SK-N-SH treated with all-trans-retinoic acid at 6 μM for 48 hours (cell line): ENCODE measurements at regions not wholly inside any gene's neighbourhood (a gene's known extent, or its start where the extent isn't known, plus 50 kb on each side); places are given as distances from the start of the nearest gene placed in this dataset.

Experiments used
- ATAC-seq: fragments of 200-7000 bp; cut with Tn5 transposase; 3 replicates; pipeline ENCODE4 v1.9.1; 2020; ENCODE audit warnings: mild to moderate bottlenecking, moderate library complexity
- ARNTL ChIP-seq: fragments of 450-650 bp; formaldehyde crosslinking; IDR thresholded peaks from 2 replicates; pipeline ENCODE4 v1.5.0; 2020; ENCODE audit warnings: low read depth, mild to moderate bottlenecking, moderate library complexity, borderline replicate concordance
- BACH2 ChIP-seq: fragments of 250-450 bp; sonication (Bioruptor Pico); IDR thresholded peaks from 2 replicates; pipeline ENCODE4 v1.9.0; 2021; ENCODE audit warnings: mild to moderate bottlenecking, borderline replicate concordance
- CSDC2 ChIP-seq: fragments of 250-450 bp; sonication (Bioruptor Pico); IDR thresholded peaks from 2 replicates; pipeline ENCODE4 v1.5.0; 2020; ENCODE audit warnings: mild to moderate bottlenecking, moderate library complexity
- ESRRG ChIP-seq: fragments of 250-450 bp; sonication (Bioruptor Pico); IDR thresholded peaks from 2 replicates; pipeline ENCODE4 v1.6.1; 2021; ENCODE audit warnings: mild to moderate bottlenecking
- GLIS3 ChIP-seq: fragments of 250-450 bp; sonication (Bioruptor Pico); IDR thresholded peaks from 2 replicates; pipeline ENCODE4 v1.5.0; 2020; ENCODE audit warnings: mild to moderate bottlenecking, moderate library complexity
- ISL1 ChIP-seq: fragments of 250-450 bp; sonication (Bioruptor Pico); IDR thresholded peaks from 2 replicates; pipeline ENCODE4 v2.1.2; 2022; ENCODE audit warnings: mild to moderate bottlenecking, moderate library complexity
- OSR1 ChIP-seq: fragments of 250-450 bp; sonication (Bioruptor Pico); IDR thresholded peaks from 2 replicates; pipeline ENCODE4 v1.8.0; 2022; ENCODE audit warnings: moderate library complexity, mild to moderate bottlenecking, inconsistent platforms
- PPARA ChIP-seq: fragments of 250-450 bp; sonication (Bioruptor Pico); IDR thresholded peaks from 2 replicates; pipeline ENCODE4 v1.5.0; 2020; ENCODE audit warnings: mild to moderate bottlenecking, borderline replicate concordance
- RARB ChIP-seq: fragments of 250-450 bp; sonication (Bioruptor Pico); IDR thresholded peaks from 2 replicates; pipeline ENCODE4 v1.8.0; 2021; ENCODE audit warnings: mild to moderate bottlenecking, moderate library complexity
- SNAI2 ChIP-seq: fragments of 250-450 bp; sonication (Bioruptor Pico); IDR thresholded peaks from 2 replicates; pipeline ENCODE4 v1.5.0; 2020; ENCODE audit warnings: mild to moderate bottlenecking, moderate library complexity
- TCF4 ChIP-seq: fragments of 250-450 bp; sonication (Bioruptor Pico); IDR thresholded peaks from 2 replicates; pipeline ENCODE4 v1.8.0; 2021; ENCODE audit warnings: mild to moderate bottlenecking, moderate library complexity, borderline replicate concordance
- TOX ChIP-seq: fragments of 250-450 bp; sonication (Bioruptor Pico); IDR thresholded peaks from 2 replicates; pipeline ENCODE4 v1.8.0; 2021; ENCODE audit warnings: mild to moderate bottlenecking, moderate library complexity, borderline replicate concordance
- ZC3H10 ChIP-seq: fragments of 250-450 bp; sonication (Bioruptor Pico); IDR thresholded peaks from 2 replicates; pipeline ENCODE4 v1.5.1; 2021; ENCODE audit warnings: mild to moderate bottlenecking, moderate library complexity
- ZFP3 ChIP-seq: fragments of 250-450 bp; sonication (Bioruptor Pico); IDR thresholded peaks from 2 replicates; pipeline ENCODE4 v1.5.0; 2020; ENCODE audit warnings: mild to moderate bottlenecking, moderate library complexity
- ZFP30 ChIP-seq: fragments of 450-650 bp; formaldehyde crosslinking; IDR thresholded peaks from 2 replicates; pipeline ENCODE4 v1.5.0; 2022; ENCODE audit warnings: mild to moderate bottlenecking, moderate library complexity
- ZNF70 ChIP-seq: fragments of 450-650 bp; formaldehyde crosslinking; IDR thresholded peaks from 2 replicates; pipeline ENCODE4 v1.5.0; 2020; ENCODE audit warnings: mild to moderate bottlenecking, moderate library complexity
- TF ChIP-seq, protein P1 (sequence below): fragments of 250-450 bp; sonication (Bioruptor Pico); IDR thresholded peaks from 2 replicates; pipeline ENCODE4 v1.8.0; 2021; ENCODE audit warnings: low read depth, mild to moderate bottlenecking, moderate library complexity, borderline replicate concordance
- TF ChIP-seq, protein P2 (sequence below): fragments of 250-450 bp; sonication (Bioruptor Pico); IDR thresholded peaks from 2 replicates; pipeline ENCODE4 v1.5.1; 2020; ENCODE audit warnings: low read depth, mild to moderate bottlenecking, moderate library complexity
- TF ChIP-seq, protein P3 (sequence below): fragments of 250-450 bp; sonication (Bioruptor Pico); IDR thresholded peaks from 2 replicates; pipeline ENCODE4 v1.5.0; 2020; ENCODE audit warnings: mild to moderate bottlenecking, moderate library complexity
- TF ChIP-seq, protein P4 (sequence below): fragments of 250-450 bp; sonication (Bioruptor Pico); IDR thresholded peaks from 2 replicates; pipeline ENCODE4 v1.5.1; 2021; ENCODE audit warnings: mild to moderate bottlenecking, moderate library complexity
- TF ChIP-seq, protein P5 (sequence below): fragments of 250-450 bp; sonication (Bioruptor Pico); IDR thresholded peaks from 2 replicates; pipeline ENCODE4 v1.8.0; 2020; ENCODE audit warnings: mild to moderate bottlenecking, moderate library complexity, borderline replicate concordance

DNA sequence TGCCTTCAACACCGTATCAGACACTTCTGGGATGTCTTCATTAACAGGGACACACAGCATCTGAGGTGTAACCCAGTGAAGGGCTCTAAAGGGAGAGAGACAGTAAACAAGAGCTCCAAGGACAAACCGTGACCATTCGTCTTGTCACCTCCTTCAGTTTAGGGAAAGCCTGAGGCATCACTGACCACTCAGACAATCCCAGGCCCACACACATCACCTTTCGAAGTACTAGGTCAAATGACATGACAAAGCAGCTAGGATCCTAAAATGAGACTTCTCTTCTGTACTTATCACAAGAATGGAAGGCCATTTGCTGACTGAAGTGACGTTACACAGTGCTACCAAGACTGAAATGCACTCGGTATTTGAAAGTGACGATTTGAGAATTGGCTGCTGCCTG is 200.7 kb upstream of the KCTD7 start:
- no peak for TF ChIP-seq BACH2 (CRISPR knock-in tag)
- no peak for TF ChIP-seq TOX (CRISPR knock-in tag)
- TF ChIP-seq, protein P1, sequence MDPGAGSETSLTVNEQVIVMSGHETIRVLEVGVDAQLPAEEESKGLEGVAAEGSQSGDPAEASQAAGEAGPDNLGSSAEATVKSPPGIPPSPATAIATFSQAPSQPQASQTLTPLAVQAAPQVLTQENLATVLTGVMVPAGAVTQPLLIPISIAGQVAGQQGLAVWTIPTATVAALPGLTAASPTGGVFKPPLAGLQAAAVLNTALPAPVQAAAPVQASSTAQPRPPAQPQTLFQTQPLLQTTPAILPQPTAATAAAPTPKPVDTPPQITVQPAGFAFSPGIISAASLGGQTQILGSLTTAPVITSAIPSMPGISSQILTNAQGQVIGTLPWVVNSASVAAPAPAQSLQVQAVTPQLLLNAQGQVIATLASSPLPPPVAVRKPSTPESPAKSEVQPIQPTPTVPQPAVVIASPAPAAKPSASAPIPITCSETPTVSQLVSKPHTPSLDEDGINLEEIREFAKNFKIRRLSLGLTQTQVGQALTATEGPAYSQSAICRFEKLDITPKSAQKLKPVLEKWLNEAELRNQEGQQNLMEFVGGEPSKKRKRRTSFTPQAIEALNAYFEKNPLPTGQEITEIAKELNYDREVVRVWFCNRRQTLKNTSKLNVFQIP, result no peak
- no peak for TF ChIP-seq CSDC2 (CRISPR knock-in tag)
- no peak for TF ChIP-seq ESRRG (CRISPR knock-in tag)
- TF ChIP-seq ZC3H10 (CRISPR knock-in tag), result no peak
- TF ChIP-seq RARB, result no peak
- TF ChIP-seq SNAI2 (CRISPR knock-in tag), result no peak
- TF ChIP-seq, protein P2, sequence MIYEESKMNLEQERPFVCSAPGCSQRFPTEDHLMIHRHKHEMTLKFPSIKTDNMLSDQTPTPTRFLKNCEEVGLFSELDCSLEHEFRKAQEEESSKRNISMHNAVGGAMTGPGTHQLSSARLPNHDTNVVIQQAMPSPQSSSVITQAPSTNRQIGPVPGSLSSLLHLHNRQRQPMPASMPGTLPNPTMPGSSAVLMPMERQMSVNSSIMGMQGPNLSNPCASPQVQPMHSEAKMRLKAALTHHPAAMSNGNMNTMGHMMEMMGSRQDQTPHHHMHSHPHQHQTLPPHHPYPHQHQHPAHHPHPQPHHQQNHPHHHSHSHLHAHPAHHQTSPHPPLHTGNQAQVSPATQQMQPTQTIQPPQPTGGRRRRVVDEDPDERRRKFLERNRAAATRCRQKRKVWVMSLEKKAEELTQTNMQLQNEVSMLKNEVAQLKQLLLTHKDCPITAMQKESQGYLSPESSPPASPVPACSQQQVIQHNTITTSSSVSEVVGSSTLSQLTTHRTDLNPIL (CRISPR knock-in tag), result no peak
- TF ChIP-seq, protein P3, sequence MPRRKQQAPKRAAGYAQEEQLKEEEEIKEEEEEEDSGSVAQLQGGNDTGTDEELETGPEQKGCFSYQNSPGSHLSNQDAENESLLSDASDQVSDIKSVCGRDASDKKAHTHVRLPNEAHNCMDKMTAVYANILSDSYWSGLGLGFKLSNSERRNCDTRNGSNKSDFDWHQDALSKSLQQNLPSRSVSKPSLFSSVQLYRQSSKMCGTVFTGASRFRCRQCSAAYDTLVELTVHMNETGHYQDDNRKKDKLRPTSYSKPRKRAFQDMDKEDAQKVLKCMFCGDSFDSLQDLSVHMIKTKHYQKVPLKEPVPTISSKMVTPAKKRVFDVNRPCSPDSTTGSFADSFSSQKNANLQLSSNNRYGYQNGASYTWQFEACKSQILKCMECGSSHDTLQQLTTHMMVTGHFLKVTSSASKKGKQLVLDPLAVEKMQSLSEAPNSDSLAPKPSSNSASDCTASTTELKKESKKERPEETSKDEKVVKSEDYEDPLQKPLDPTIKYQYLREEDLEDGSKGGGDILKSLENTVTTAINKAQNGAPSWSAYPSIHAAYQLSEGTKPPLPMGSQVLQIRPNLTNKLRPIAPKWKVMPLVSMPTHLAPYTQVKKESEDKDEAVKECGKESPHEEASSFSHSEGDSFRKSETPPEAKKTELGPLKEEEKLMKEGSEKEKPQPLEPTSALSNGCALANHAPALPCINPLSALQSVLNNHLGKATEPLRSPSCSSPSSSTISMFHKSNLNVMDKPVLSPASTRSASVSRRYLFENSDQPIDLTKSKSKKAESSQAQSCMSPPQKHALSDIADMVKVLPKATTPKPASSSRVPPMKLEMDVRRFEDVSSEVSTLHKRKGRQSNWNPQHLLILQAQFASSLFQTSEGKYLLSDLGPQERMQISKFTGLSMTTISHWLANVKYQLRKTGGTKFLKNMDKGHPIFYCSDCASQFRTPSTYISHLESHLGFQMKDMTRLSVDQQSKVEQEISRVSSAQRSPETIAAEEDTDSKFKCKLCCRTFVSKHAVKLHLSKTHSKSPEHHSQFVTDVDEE, result no peak

DNA sequence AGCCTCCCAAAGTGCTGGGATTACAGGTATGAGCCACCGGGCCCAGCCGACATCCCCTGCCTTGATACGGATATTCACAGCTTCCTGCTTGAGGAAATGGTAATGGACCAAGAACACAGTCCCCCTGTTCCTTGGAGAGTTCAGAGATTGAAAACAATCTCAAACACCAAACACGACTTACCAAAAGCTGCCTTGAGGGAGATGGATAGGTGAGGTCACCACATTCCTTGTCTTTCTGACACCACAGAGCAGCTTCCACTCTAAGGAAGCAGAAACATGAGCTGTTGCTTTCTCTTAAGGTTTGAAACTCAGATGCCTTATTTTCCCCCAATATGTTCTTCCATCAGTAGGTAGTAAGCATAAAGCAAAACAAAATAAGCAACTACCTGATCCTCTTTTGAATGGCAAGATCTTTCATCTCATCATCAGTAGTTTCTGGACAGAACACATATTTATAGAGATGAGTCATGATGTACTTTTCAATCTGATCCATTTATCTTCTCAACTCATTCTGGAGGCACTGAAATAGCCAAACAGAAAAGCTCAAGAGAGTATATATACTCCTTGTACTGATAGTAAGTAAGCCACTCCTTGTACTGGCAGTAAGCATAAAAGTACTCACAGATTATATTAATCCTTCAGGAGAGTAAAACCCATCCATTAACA is 199.1 kb upstream of the KCTD7 start:
- TF ChIP-seq SNAI2 (CRISPR knock-in tag) (no peak), ZFP30 (CRISPR knock-in tag) (no peak), CSDC2 (CRISPR knock-in tag) (no peak), PPARA (CRISPR knock-in tag) (no peak), ZC3H10 (CRISPR knock-in tag) (no peak), ZNF70 (CRISPR knock-in tag) (no peak), ZFP3 (CRISPR knock-in tag) (no peak), GLIS3 (CRISPR knock-in tag) (no peak)
- TF ChIP-seq, protein P1, result no peak
- TF ChIP-seq, protein P4, sequence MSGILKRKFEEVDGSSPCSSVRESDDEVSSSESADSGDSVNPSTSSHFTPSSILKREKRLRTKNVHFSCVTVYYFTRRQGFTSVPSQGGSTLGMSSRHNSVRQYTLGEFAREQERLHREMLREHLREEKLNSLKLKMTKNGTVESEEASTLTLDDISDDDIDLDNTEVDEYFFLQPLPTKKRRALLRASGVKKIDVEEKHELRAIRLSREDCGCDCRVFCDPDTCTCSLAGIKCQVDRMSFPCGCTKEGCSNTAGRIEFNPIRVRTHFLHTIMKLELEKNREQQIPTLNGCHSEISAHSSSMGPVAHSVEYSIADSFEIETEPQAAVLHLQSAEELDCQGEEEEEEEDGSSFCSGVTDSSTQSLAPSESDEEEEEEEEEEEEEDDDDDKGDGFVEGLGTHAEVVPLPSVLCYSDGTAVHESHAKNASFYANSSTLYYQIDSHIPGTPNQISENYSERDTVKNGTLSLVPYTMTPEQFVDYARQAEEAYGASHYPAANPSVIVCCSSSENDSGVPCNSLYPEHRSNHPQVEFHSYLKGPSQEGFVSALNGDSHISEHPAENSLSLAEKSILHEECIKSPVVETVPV (CRISPR knock-in tag), result no peak
- TF ChIP-seq, all 23 proteins: peak for 0
- ATAC-seq, result peak; percentile 68

More for the DNA sequence above, 200.7 kb upstream of the KCTD7 start:
- ATAC-seq, result no peak

DNA sequence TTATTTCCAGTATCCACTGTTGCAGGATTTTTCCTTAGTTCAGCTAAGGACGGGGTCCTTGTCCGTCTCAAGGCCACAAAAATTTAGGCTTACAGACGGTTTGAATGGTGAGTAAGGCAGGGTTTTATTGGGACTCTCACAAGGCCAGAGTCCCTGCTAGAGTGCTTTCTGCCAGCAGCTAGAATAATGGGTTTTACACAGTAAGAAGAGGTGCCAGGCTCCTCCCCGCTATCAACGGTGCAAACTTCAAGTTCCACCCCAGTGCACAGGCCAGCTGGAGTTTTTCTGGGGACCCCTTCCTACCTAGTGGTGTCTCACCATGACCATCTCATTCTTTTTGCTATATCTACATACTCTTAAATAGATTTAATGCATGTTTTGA is 198.5 kb upstream of the KCTD7 start:
- peak; percentile 38 for ATAC-seq
- TF ChIP-seq TCF4 (CRISPR knock-in tag) (no peak), ZNF70 (CRISPR knock-in tag) (no peak), ISL1 (CRISPR knock-in tag) (no peak), SNAI2 (CRISPR knock-in tag) (no peak), ZFP3 (CRISPR knock-in tag) (no peak), ZC3H10 (CRISPR knock-in tag) (no peak), OSR1 (CRISPR knock-in tag) (no peak), ZFP30 (CRISPR knock-in tag) (no peak), RARB (no peak), ESRRG (CRISPR knock-in tag) (no peak), CSDC2 (CRISPR knock-in tag) (no peak), ARNTL (no peak)
- TF ChIP-seq, protein P4 (CRISPR knock-in tag), result no peak
- TF ChIP-seq, protein P5, sequence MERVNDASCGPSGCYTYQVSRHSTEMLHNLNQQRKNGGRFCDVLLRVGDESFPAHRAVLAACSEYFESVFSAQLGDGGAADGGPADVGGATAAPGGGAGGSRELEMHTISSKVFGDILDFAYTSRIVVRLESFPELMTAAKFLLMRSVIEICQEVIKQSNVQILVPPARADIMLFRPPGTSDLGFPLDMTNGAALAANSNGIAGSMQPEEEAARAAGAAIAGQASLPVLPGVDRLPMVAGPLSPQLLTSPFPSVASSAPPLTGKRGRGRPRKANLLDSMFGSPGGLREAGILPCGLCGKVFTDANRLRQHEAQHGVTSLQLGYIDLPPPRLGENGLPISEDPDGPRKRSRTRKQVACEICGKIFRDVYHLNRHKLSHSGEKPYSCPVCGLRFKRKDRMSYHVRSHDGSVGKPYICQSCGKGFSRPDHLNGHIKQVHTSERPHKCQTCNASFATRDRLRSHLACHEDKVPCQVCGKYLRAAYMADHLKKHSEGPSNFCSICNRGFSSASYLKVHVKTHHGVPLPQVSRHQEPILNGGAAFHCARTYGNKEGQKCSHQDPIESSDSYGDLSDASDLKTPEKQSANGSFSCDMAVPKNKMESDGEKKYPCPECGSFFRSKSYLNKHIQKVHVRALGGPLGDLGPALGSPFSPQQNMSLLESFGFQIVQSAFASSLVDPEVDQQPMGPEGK (CRISPR knock-in tag), result no peak
- TF ChIP-seq, protein P1, result no peak
